ENCODE measurements at regions not wholly inside any gene's neighbourhood (a gene's known extent, or its start where the extent isn't known, plus 50 kb on each side); places are given as distances from the start of the nearest gene placed in this dataset.

GRCh38 chr14:23800811-23801210 lies 152.8 kb upstream of the DHRS4 start (continued):
- TF ChIP-seq, protein P1, sequence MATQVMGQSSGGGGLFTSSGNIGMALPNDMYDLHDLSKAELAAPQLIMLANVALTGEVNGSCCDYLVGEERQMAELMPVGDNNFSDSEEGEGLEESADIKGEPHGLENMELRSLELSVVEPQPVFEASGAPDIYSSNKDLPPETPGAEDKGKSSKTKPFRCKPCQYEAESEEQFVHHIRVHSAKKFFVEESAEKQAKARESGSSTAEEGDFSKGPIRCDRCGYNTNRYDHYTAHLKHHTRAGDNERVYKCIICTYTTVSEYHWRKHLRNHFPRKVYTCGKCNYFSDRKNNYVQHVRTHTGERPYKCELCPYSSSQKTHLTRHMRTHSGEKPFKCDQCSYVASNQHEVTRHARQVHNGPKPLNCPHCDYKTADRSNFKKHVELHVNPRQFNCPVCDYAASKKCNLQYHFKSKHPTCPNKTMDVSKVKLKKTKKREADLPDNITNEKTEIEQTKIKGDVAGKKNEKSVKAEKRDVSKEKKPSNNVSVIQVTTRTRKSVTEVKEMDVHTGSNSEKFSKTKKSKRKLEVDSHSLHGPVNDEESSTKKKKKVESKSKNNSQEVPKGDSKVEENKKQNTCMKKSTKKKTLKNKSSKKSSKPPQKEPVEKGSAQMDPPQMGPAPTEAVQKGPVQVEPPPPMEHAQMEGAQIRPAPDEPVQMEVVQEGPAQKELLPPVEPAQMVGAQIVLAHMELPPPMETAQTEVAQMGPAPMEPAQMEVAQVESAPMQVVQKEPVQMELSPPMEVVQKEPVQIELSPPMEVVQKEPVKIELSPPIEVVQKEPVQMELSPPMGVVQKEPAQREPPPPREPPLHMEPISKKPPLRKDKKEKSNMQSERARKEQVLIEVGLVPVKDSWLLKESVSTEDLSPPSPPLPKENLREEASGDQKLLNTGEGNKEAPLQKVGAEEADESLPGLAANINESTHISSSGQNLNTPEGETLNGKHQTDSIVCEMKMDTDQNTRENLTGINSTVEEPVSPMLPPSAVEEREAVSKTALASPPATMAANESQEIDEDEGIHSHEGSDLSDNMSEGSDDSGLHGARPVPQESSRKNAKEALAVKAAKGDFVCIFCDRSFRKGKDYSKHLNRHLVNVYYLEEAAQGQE (IDR thresholded peaks at IDR 0.05): no peak

- 66% methylated on average over 2 of the region's 2 CpGs for WGBS
- no peak for DNase-seq (ENCODE audit: low spot score)
These were observed 151.8 kb upstream of the DHRS4 start for GRCh38 chr14:23801766-23802165.

DNA sequence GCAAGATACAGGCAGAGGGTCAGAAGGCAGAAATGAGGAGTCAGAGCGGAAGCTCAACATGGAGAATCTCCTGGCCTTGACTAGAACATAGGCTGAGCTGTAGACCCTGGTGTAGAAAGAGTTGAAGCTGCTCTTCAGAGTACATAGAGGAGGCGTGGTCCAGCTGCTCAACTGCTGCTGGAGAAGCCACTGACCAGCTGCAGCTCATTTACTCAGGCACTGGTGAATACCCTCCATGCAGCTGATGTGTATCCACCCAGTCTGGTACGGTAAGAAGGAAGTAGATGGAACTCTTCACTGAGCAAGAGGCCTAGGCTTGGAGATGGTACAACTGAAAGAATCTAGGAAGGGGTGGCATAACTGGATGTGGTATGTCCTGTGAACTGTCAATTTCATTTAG lies 148.8 kb upstream of the DHRS4 start:
- H3K36me3 ChIP-seq (ENCODE audit: control insufficient read depth in 4 of 4, insufficient read depth in 3 of 4, low read depth in 1 of 4, low read length in 3 of 4): no peaks in the 10 kb centered on the region
- H3K4me1 ChIP-seq (ENCODE audit: control insufficient read depth in 4 of 4, insufficient read depth in 4 of 4, low read length in 3 of 4): no peaks in the 10 kb centered on the region
- no peak overlapping the region for H3K27ac ChIP-seq (ENCODE audit: low read depth in 1 of 2, low read length in 2 of 2)
- H3K9ac ChIP-seq (ENCODE audit: low read depth in 1 of 2, low read length in 2 of 2): no peak overlapping the region
- no peak overlapping the region for H3K4me3 ChIP-seq (ENCODE audit: low read depth in 1 of 3, low read length in 3 of 3)
- TF ChIP-seq FOXA1 (IDR thresholded peaks at IDR 0.05) (no peak), TAF1 (conservative IDR thresholded peaks at IDR 0.05) (no peak), YY1 (IDR thresholded peaks at IDR 0.05) (no peak), ZBTB33 (IDR thresholded peaks at IDR 0.05) (no peak), SP1 (IDR thresholded peaks at IDR 0.05) (no peak), JUND (IDR thresholded peaks at IDR 0.05) (no peak), FOXA2 (IDR thresholded peaks at IDR 0.05) (no peak), EGR1 (IDR thresholded peaks at IDR 0.05; ENCODE audit: low read depth in 2 of 2) (no peak), RXRA (IDR thresholded peaks at IDR 0.05) (no peak), RAD21 (IDR thresholded peaks at IDR 0.05) (no peak), NR2F2 (IDR thresholded peaks at IDR 0.05) (no peak), HNF4G (IDR thresholded peaks at IDR 0.05) (no peak), GABPA (IDR thresholded peaks at IDR 0.05 in 1 of 2, conservative IDR thresholded peaks at IDR 0.05 in 1 of 2) (no peak), CTCF (IDR thresholded peaks at IDR 0.05; ENCODE audit: low read depth, low read length, missing input control) (no peak), HNF4A (conservative IDR thresholded peaks at IDR 0.05) (no peak)
- TF ChIP-seq, protein P1 (IDR thresholded peaks at IDR 0.05): no peak
- TF ChIP-seq, protein P2, sequence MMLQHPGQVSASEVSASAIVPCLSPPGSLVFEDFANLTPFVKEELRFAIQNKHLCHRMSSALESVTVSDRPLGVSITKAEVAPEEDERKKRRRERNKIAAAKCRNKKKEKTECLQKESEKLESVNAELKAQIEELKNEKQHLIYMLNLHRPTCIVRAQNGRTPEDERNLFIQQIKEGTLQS (IDR thresholded peaks at IDR 0.05): no peak
- TF ChIP-seq, protein P3, sequence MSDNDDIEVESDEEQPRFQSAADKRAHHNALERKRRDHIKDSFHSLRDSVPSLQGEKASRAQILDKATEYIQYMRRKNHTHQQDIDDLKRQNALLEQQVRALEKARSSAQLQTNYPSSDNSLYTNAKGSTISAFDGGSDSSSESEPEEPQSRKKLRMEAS (IDR thresholded peaks at IDR 0.05): no peak
- peaks cover 0 to 7% (median 0%) of the 10 kb centered on the region in 4 donors for H3K9me3 ChIP-seq (ENCODE audit: control insufficient read depth in 4 of 4, low read length in 3 of 4)
- WGBS: 87% methylated on average over 3 of the region's 3 CpGs
- no peaks in the 10 kb centered on the region for H3K27me3 ChIP-seq (ENCODE audit: control insufficient read depth in 4 of 4, insufficient read depth in 4 of 4, low read length in 3 of 4)
- no peak for DNase-seq (ENCODE audit: low spot score)

More at GRCh38 chr14:23801766-23802165, 151.8 kb upstream of the DHRS4 start:
- Histone ChIP-seq H3K36me3 (ENCODE audit: control insufficient read depth in 4 of 4, insufficient read depth in 3 of 4, low read depth in 1 of 4, low read length in 3 of 4) (no peaks in the 10 kb centered on the region), H3K27me3 (ENCODE audit: control insufficient read depth in 4 of 4, insufficient read depth in 4 of 4, low read length in 3 of 4) (no peaks in the 10 kb centered on the region), H3K9ac (ENCODE audit: low read depth in 1 of 2, low read length in 2 of 2) (no peak overlapping the region), H3K4me3 (ENCODE audit: low read depth in 1 of 3, low read length in 3 of 3) (no peak overlapping the region), H3K9me3 (ENCODE audit: control insufficient read depth in 4 of 4, low read length in 3 of 4) (peaks cover 0 to 7% (median 0%) of the 10 kb centered on the region in 4 donors), H3K27ac (ENCODE audit: low read depth in 1 of 2, low read length in 2 of 2) (no peak overlapping the region), H3K4me1 (ENCODE audit: control insufficient read depth in 4 of 4, insufficient read depth in 4 of 4, low read length in 3 of 4) (no peaks in the 10 kb centered on the region)
- TF ChIP-seq RAD21 (IDR thresholded peaks at IDR 0.05) (no peak), JUND (IDR thresholded peaks at IDR 0.05) (no peak), FOXA2 (IDR thresholded peaks at IDR 0.05) (no peak), FOXA1 (IDR thresholded peaks at IDR 0.05) (no peak), HNF4G (IDR thresholded peaks at IDR 0.05) (no peak)

All from liver (tissue), 8 donors.